ENCODE measurements at regions not wholly inside any gene's neighbourhood (a gene's known extent, or its start where the extent isn't known, plus 50 kb on each side); places are given as distances from the start of the nearest gene placed in this dataset.
"Not testable (repeated sequence)": the region's sequence is repeated elsewhere in the genome, so short reads cannot be mapped to it uniquely, and the experiment has no call there.

DNA sequence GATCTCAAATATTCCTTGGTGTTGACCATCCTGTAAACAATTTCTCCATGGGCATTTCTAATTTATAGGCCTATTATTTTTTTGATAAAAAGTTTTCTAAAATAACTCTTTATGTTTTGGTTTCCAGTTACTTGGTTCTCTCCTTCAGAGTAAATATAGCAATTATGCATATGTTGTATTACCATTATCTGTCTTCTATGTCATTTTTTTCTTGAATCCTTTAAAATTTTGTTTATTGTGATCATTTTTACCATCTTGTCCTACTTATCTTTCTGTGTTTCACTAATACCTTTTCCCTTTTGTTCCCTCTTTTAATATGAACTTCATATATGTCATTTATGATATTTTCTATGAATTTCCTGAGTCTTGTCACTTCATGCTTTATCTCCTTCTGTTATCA is 341.1 kb downstream of the PDCD6IP start:
- DNase-seq = no peak

DNA sequence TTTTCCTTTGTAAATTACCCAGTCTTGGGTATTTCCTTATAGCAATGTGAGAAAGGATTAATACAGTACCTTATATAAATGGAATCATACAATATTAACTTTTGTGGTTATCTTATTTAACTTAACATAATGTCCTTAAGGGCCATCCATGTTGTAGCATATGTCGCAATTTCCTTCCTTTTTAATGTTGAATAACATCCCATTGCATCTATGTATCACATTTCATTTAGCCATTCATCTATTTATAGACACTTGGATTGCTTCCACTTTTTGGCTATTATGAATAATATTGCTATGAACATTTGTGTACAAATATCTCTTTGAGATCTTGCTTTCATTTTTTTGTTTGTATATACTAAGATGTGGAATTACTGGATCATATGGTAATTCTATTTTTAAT is 342.2 kb downstream of the PDCD6IP start:
- DNase-seq = no peak

DNA sequence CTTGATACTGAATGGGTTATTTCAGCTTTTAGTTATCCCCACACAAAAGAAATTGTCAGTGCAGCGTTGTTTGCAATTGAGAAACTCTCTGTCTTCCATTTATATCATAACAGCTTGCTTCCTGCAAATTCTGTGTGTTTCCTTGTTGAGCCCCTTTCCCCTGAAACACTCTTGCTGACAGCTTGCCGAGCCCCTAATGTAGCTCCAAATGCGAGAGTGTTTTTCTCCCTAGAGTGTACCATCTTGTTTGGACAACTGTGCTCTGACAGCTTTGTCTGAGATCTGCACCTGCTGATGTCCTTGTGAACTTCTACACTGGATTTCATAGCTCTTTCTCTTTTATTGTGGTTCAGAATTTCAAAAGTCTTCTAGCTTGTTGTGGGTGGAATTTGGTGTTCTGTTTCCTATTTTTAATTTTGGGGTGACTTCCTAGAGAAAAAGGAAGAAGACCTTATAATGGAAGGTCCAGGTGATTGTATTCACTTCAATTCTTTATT is 343.5 kb downstream of the PDCD6IP start:
- DNase-seq = no peak

DNA sequence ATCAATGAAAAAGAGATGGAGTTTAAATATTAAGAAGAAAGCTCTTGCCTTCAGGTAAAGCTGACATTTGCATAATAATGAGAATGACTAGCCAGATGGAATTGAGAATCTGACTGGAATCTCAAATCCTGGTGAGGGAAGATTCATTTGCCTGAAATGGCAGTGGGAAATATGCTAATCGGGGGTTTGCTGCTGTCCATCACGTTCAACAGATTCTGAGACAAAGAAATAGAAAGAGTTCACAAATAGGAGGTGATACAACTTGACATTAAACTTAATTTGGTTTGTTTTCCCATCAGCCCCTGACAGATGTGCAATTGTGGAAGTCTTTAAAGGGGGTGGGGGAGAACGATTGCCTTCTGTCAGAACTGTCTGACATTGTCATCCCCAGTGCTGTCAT is 347.4 kb downstream of the PDCD6IP start:
- DNase-seq = no peak

DNA sequence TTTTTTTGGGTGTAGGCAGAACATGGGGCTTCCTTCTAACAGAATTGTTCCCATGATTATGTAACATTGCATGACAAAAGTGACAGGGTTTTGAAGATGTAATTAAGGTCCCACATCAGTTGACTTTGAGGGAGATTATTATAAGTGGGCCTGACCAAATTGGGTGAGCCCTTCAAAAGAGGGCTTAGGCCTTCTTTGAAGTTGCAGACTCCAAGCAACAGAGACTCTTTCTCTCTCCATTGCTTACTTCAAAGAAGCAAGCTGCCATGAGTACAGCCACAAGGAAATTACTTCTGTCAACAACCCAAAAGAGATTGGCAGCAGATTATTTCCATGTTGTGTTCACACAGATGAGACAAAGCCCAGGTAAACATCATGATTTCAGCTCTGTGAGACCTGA is 348.2 kb downstream of the PDCD6IP start:
- DNase-seq = no peak

DNA sequence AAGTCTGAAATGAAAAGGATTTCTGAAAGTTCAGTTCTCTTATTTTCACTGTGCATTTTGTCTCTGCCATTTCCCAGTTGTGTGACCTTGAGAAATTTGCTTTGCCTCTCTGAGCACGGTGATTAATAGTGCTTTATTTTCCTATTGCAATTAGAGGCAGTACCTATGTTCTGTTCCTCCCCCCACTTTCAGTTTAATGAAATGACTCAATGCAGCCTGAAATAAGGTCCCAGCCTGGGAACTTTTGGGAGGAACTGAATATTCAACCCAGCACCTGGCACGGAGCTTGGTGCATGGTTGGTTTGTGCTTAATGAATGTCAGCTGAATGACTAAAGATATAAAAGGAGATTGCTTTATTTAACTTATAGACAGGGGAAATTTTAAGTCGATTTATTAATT is 352.6 kb downstream of the PDCD6IP start:
- no peak for DNase-seq

DNA sequence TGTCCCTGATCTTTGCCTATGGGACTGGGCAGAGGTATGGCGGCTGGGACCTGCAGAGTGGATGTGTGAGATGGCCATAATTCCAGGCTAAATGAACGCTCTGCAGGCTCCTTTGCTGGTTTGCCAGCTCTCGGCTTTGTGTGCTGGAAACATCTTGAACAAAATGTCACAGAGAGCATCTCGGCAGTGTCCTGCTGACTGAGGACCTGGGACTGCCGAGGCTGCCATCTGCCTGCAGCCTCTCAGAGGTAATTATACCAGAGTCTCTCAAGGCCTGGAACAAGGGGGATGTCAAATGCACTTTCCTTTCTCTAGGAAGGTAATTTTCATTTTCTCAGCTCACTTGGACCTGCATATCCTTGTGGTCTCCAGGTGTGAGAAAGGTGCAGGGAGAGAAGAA is 354.2 kb downstream of the PDCD6IP start:
- DNase-seq = no peak

DNA sequence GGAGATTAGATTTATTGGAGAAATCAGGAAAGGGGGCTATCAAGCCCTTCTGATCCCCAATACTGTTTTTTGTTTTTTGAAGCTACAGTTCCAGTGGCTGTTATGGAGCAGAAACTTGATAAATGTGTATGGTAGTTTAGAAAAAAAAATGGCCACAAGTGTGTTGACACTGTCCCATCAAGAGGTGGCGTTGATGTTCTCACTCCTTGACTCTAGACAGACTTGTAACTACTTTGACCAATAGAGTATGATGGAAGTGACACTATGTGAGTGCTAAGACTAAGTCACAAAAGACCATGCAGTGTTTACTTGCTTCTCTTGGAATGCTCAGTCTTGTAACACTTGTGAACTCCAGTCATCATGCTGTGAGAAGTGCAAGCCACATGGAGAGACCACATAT is 356.7 kb downstream of the PDCD6IP start:
- DNase-seq = no peak

DNA sequence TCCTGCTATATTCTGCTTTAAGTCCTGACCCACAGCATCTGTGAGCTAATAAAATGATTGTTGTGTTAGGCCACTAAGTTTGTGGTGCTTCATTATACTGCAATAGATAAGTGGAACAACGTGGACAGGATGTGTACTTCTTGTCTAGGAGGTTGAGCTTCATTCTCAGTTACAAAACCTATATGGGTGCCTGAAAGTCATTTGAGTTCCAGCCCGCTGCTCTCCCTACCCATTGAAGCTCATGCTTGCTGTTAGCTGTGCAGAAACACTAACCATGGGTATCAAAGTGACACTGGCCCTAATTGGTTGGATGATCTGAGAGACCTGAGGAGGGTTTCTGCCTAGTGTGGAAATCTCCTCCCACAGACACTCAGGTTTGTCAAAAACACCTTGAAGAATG is 357.2 kb downstream of the PDCD6IP start:
- DNase-seq = no peak

DNA sequence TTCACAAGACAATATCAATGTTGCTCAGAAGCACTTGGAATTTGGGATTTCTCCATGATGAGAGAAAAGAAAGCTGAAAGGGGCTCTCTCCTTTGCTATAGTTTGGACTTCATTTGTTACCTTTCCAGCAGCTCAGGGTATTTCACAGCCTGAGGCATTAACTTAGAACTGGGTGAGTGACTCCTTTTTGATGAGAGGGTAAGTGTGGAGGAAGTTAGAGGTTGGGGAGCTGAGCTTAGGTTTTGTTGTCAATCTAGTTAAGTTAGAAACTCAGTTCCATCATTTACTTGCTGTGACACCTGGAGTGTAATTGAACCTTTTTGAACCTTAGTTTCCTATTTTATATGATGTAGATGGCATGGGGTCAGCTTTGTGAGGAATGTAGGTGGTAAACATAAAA is 359.1 kb downstream of the PDCD6IP start:
- no peak for DNase-seq

DNA sequence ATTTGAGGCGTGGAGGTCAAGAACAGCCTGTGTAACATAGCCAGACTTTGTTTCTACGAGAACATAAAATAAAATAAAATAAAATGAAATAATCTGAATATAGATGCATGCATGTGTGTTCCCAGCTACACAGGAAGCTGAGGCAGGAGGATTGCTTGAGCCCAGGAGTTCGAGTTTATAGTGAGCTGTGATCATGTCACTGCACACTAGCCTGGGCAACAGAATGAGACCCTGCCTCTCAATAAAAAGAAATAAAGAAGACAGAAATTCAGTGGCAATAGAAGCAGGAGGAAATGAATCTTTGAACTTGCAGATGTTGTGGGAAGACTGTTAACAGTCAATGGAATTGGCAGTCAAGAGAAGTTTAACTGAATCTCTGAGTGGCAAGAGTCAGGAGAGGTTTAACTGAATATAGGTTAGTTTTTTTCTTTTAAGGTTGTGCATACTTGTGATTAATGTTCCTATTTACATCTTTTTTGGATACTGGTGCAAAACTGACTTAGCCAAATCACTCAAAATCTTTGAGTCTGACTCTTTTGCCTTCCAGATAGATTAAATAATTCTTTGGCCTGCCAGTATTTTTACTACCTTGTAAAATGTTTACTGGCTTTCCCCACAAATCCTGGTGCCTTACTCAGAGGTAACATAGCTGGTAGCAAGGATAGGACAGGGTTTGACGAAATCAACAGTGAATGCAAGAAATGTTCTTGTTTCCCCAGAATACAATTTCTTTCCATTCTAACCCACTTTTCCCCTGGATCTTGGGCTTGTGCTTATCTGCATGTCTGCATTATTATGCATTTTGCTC is 361.4 kb downstream of the PDCD6IP start:
- no peak for DNase-seq

DNA sequence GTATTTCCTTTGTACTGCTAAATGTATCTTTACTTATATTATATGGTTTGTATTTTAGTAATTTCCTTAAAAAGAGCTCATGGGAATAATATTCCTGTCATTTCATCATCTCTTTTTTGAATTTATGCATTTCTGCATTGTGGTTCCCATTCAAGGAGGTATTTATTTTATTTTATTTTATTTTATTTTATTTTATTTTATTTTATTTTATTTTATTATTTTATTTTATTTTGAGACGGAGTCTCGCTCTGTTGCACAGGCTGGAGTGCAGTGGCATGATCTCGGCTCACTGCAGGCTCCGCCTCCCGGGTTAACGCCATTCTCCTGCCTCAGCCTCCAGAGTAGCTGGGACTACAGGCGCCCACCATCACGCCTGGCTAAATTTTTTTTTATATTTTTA is 371.2 kb downstream of the PDCD6IP start:
- not testable (repeated sequence) for DNase-seq

DNA sequence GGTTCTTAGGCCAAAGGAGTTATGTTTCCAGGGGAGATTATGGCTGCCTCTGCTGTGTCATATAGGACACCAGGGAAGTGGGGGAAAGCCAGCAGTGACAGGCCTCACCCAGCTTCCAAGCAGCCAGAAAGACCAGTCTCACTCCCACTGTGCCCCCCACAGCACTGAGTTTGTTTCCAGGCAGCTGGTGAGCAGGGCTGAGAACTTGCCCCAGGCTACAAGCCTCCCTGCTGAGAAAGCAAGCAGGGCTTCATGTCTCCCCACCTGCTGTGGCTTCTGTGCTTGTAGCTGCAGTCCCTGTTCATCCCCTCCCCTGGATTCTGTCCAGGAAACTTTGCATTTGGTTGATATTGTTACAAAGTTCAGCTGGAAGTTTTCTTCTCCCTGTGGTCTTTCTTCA is 376.3 kb downstream of the PDCD6IP start:
- no peak for DNase-seq

DNA sequence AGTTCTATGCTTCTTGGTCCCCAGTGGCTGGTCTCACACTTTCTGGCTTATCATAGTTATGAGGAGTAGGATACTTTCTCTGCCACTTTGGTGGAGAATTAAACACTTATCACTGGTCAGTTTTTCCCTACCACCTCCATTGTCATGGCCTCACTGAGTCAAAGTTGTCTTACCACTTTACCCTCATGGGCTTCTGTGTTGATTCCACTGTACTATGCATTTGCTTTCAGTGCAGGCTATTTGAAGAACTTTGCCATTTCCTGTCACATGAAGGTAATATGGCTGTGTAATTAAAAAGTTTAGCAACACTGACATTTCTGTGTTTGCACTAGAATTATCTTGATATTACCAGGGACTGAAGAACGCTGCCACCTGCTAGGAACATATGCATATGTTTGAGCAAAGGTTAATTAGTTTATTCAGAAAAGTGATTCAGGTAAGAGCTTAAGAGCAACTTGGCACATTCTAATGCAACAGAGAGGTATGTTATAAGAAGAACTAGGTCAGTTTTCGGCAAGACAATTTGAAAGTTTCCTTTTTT is 377.3 kb downstream of the PDCD6IP start:
- no peak for DNase-seq

DNA sequence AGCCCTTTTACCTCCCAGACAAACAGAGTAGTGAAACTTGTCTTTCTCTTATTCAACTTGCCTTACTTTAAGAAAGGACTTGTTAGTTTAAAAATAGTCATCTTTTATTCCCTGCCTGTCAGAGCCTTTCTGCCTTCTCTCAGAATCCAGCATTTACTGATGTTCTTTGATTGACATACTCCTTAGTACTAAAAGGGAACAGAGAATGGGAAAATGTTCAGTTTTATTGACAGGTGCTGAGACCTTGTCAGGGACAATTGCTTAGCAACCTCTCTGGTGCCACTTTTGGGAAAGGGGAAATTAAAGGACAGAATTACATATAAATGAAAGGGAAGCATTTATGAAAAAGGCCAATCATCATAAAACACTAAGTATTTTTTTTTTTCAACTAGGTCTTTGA is 378.3 kb downstream of the PDCD6IP start:
- no peak for DNase-seq

DNA sequence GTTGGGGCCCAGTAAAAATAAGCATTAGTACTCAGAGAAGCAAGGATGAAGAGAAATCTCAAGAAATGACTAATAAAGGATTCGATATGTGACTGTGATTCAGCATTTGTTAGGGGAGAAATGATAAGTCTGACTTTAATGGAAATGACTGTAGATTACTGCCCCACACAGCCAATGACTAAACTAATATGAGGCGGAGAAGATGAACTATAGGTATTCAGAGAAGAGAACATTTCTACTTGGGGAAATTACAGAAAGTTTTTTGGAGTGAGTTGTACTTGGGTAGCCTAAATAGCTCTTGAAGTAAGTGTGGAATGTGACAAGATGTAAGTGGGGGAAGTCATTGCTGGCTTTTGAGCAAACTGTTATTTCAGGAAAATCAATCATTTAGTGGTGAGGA is 380.0 kb downstream of the PDCD6IP start:
- DNase-seq = no peak

DNA sequence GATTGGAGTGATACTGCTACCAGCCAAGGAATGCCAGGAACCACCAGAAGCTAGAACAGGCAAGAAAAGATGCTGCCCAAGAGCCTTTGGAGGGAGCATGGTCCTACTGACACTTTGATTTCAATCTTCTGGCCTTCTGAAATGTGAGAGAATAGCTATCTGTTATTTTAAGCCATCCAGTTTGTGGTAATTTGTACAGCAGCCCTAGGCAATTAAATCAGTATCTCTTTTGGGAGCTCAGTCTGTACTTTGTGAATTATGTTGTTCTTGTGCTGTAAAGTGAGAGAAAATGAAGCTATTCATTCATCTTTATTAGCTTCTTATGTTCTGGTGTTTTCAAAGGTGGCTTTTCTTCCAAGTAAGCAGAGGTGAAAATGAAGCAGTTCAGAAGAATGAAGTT is 381.3 kb downstream of the PDCD6IP start:
- no peak for DNase-seq

DNA sequence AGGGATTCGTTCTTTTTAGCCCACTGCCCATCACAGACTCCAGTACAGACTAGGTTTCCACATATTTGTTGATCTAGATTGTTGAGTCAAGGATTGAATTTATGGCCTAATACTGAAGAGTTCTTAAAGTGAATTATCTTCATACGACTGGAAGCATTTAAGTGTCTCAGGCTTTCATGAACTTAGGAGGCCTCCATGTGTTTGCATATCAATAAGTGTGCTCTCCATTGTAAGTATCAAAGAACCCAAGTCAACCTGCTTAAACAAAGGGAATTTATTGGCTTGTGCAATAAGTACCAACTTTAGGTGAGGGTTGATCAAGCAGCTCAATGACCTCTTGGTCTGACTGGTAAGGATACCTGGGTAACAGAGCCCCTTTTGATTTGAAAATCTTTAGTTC is 382.1 kb downstream of the PDCD6IP start:
- no peak for DNase-seq

DNA sequence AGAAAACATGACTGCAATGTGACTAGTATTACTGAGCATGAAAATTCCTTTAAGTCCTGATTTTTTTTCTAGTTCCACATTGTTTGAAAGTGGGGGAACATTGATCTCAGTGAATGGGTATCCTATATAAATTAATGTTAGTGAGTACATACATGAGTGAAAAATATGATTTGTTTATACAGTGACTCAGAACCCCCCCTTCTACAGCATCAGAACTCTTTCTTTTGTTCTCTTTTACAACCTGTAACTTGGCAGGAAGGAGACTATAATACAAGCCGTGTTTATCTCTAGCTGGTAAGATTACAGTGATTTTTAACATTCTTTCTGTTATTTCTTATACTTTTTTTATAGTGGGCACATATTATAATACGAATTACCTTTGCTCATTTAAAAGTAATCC is 384.7 kb downstream of the PDCD6IP start:
- DNase-seq = no peak

DNA sequence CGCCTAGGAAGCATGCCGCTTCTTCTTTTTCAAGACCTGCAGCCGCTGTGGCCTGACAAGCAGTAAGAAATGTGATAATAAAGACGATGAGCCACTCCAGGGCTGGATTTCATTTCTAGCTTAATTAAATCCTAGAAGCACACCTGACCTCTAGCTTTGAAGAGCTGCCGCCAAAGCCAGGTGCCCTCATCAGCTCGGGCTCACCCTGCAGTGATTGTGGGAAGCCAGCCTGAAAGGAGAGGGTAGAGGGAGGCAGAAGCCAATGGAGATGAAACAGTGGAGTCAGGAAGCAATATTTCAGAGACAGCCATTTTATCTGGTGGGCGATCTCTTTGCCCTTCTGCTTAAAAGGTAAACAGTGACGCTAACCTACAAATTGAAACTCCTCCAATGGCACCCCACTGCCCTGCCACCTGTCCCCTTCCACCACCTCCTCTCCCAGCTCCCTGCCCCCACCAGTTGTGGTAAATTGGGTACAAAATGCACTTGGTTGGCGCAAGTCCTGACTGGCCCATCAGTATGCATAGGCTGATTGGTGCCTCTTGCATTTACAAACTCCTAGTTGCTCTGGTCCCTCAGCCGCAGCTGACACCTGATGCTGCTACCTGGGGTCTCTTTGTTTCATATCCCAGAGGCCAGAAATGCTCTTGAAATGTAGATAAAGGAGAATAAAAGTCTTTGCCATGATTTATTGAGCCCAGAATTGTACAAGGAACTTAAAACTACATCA is 385.3 kb downstream of the PDCD6IP start:
- no peak for DNase-seq

DNA sequence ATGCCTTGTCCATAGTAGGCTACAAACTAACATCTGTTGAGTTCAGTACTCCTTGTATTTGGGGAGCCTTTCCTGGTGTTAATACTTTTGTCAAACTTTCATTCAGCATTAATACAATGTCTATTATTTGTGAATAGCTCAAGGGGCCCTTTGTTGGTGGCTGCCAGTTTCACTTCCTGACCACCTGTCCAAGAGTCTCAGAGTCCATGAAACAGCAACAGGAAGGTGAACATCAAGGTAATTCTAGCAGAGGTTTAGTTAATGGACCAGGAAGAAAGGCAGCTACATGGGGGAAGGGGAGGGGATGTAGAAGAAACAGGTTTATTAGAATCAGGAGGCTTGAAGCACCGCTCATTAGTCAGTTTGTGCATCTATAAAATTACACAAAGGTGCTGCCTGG is 386.9 kb downstream of the PDCD6IP start:
- DNase-seq = no peak

DNA sequence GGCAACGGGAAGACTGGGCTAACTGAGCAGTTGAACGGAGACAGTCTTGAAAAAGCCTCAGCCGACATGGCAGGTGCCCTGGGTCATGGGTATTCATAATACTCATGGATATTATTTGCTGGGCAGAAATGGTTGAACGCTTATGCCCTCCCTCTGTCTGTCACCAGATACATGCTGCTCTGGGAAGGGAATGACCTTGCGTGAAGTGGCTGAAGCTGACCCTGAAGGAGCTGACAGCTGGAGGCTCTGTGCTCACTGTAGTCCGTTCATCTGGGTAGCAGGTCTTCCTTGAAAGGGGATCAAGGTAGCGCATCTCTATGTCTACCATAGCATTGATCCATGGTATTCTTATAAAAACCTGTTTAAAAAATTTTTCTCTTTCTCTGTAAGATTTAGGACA is 390.7 kb downstream of the PDCD6IP start:
- no peak for DNase-seq

DNA sequence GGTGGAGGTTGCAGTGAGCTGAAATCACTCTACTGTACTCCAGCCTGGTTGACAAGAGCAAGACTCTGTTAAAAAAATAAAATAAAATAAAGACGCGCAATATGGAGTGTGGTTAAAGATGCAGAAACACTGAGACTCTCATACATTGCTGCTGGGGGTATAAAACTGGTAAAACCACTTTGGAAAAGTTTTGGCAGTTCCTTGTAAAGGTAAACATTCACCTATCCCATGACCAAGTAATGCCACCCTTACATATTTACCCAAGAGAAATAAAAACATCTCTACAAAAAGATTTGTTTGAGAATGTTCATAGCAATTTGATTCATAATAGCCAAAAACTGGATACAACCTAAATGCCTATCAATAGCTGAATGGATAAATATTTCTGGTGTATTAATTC is 398.5 kb downstream of the PDCD6IP start:
- DNase-seq = no peak

DNA sequence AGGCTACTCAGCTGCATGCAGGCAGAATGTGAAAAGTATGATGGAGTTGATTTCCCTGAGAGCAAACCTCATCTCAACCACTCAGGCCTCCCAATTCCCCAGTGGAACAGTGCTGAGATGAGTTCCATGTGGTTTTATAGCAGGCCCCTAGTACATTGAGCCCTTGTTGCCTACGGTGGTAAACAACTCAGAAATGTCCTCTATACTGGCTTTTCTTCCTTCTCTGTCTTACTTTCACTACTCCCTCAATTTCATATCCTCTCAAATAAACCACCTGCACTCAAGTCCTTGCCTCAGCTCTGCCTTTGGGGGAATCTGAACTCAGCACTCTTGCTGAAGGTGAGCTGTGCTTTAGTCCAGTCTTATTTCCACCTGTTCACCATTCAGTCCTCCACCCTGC is 399.9 kb downstream of the PDCD6IP start:
- no peak for DNase-seq
